GM06990 (cell line): ENCODE measurements at regions not wholly inside any gene's neighbourhood (a gene's known extent, or its start where the extent isn't known, plus 50 kb on each side); places are given as distances from the start of the nearest gene placed in this dataset.
A peak's percentile ranks its signal among the peaks of the same experiment; 100 is the strongest.
"Not testable (repeated sequence)": the region's sequence is repeated elsewhere in the genome, so short reads cannot be mapped to it uniquely, and the experiment has no call there.

Source experiments
- DNase-seq: peaks from one replicate; pipeline ENCODE4 v3.0.0-alpha.2; 2011; ENCODE audit not compliant: insufficient read length; ENCODE audit errors: extremely low read depth
- H3K27me3 ChIP-seq: replicated peaks from 2 replicates; pipeline ENCODE4 v1.6.0; 2011; ENCODE audit warnings: low read length; ENCODE audit not compliant: control insufficient read depth, insufficient read depth
- H3K36me3 ChIP-seq: 2 replicates; pipeline ENCODE4 v1.5.1; 2011; ENCODE audit warnings: low read length; ENCODE audit not compliant: control insufficient read depth, insufficient read depth
- H3K4me3 ChIP-seq: replicated peaks from 2 replicates; pipeline ENCODE4 v1.5.1; 2011; ENCODE audit warnings: low read depth, mild to moderate bottlenecking, control low read depth, low read length
- TF ChIP-seq, protein P1 (sequence below): IDR thresholded peaks from 2 replicates; pipeline ENCODE4 v1.5.1; 2011; ENCODE audit warnings: low read length, control low read depth, mild to moderate bottlenecking, inconsistent platforms; ENCODE audit not compliant: insufficient read depth, poor library complexity, severe bottlenecking

DNA sequence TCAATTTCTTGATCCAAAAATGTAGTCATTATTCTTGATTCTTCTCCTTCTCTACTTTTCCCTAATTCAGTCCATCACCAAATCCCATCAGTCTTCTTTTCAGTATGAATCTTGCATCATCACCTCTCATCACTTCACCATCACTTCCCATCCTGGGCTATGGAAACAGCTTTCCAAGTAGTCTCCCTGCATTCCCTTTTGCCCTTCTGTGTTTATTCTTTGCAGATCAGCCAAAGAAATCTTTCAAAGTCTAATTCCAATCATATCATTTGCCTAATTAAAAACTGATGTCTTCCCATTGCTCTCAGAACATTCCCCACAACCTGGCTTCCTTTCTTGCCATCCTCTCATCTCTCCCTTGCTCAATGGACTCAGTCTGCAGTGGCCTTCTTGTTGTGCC lies 201.7 kb upstream of the ADAMTS3 start:
- Histone ChIP-seq H3K36me3 (no peaks in the 10 kb centered on the region), H3K4me3 (no peak overlapping the region), H3K27me3 (no peaks in the 10 kb centered on the region)
- TF ChIP-seq, protein P1, sequence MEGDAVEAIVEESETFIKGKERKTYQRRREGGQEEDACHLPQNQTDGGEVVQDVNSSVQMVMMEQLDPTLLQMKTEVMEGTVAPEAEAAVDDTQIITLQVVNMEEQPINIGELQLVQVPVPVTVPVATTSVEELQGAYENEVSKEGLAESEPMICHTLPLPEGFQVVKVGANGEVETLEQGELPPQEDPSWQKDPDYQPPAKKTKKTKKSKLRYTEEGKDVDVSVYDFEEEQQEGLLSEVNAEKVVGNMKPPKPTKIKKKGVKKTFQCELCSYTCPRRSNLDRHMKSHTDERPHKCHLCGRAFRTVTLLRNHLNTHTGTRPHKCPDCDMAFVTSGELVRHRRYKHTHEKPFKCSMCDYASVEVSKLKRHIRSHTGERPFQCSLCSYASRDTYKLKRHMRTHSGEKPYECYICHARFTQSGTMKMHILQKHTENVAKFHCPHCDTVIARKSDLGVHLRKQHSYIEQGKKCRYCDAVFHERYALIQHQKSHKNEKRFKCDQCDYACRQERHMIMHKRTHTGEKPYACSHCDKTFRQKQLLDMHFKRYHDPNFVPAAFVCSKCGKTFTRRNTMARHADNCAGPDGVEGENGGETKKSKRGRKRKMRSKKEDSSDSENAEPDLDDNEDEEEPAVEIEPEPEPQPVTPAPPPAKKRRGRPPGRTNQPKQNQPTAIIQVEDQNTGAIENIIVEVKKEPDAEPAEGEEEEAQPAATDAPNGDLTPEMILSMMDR, result no peak
- DNase-seq, result no peak

DNA sequence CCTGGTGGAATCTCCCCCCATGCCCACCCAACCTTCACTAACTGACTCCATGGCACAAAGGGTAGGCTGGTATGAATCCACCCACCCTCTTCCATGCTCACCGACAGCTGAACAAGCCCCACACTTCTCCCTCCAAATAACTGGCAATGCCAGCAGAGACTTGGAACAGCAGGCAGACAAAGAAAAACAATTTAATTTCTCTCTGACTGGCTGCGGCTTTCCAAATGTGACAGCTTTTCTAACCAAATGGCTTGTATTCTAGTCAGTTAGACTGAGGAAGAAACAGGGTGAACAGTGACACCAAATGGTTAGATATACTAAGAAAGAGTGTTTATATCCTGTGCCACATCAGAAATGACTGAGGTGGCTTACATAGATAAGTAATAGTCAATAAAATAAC lies 199.3 kb upstream of the ADAMTS3 start:
- TF ChIP-seq, protein P1, result no peak
- Histone ChIP-seq H3K4me3 (no peak overlapping the region), H3K27me3 (no peaks in the 10 kb centered on the region), H3K36me3 (no peaks in the 10 kb centered on the region)
- no peak for DNase-seq

DNA sequence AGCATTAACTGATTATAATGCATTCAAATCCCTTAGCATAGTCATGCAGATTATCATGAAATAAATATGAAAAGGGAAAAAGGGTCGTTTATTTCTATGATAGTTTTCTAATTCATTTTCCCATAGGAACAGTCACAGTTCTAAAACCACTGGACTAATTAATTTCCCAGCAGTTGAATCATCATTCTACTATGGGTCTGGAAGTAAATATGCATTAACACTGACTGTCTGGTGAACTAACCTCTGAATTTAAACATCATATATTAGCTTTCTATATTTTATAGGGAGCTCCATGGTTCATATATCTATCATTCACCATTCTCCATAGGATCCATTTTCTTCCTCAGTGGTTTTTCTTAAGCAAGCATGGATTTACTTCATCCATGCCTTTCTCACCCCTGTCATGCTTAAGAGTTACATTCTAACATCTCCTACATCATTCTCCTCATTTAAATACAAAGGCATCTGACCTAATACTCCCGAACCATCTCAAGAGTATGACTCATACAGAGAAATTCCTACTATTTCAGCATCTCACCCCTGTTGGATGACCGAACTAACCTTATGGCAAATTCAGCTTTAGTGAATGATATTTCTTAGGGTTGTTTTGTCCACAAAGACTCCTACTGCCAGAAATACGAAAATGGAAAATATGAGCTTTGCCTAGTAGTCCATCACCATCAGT lies 198.7 kb upstream of the ADAMTS3 start:
- no peak overlapping the region for H3K4me3 ChIP-seq
- no peaks in the 10 kb centered on the region for H3K27me3 ChIP-seq
- TF ChIP-seq, protein P1, result no peak
- no peaks in the 10 kb centered on the region for H3K36me3 ChIP-seq
- no peak for DNase-seq

DNA sequence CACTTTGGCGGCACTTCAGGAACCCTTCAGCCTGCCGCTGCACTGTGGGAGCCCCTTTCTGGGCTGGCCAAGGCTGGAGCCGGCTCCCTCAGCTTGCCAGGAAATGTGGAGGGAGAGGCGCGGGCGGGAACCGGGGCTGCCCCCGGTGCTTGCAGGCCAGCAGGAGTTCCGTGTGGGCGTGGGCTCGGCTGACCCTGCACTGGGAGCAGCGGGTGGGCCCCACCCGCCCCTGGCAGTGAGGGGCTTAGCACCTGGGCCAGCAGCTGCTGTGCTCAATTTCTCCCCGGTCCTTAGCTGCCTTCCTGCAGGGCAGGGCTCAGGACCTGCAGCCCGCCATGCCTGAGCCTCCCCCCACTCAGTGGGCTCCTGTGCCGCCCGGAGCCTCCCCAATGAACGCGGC lies 196.8 kb upstream of the ADAMTS3 start:
- DNase-seq, result peak; percentile 0
- H3K36me3 ChIP-seq, H3K4me3 ChIP-seq, H3K27me3 ChIP-seq: not testable (repeated sequence)

- Histone ChIP-seq H3K4me3 (no peak overlapping the region), H3K27me3 (no peaks in the 10 kb centered on the region), H3K36me3 (no peaks in the 10 kb centered on the region)
- TF ChIP-seq, protein P1, result no peak
- DNase-seq, result no peak
These were observed 192.5 kb upstream of the ADAMTS3 start for GRCh38 chr4:72761368-72762038.

- DNase-seq, H3K4me3 ChIP-seq, H3K27me3 ChIP-seq, H3K36me3 ChIP-seq: not testable (repeated sequence)
These were observed 184.4 kb upstream of the ADAMTS3 start for GRCh38 chr4:72753414-72753813.
